Neuronal stem cell (in vitro differentiated cells): ENCODE measurements at regions not wholly inside any gene's neighbourhood (a gene's known extent, or its start where the extent isn't known, plus 50 kb on each side); places are given as distances from the start of the nearest gene placed in this dataset.

Source experiments
- DNase-seq: peaks from one replicate; pipeline ENCODE4 v3.0.0-alpha.2; 2013; ENCODE audit warnings: low spot score
- H2AFZ ChIP-seq: one replicate; pipeline ENCODE4 v1.6.1; 2013; ENCODE audit warnings: mild to moderate bottlenecking, low read length, inconsistent platforms
- H2AK5ac ChIP-seq: 2 replicates; pipeline ENCODE4 v1.6.1; 2013; ENCODE audit warnings: low read depth, mild to moderate bottlenecking, inconsistent platforms, low read length, moderate library complexity, mixed read lengths
- H2BK120ac ChIP-seq: 2 replicates; pipeline ENCODE4 v1.6.1; 2013; ENCODE audit warnings: low read depth, mild to moderate bottlenecking, inconsistent platforms, low read length, moderate library complexity, mixed read lengths
- H2BK12ac ChIP-seq: one replicate; pipeline ENCODE4 v1.6.1; 2013; ENCODE audit warnings: low read length, inconsistent platforms
- H2BK15ac ChIP-seq: 2 replicates; pipeline ENCODE4 v1.6.1; 2013; ENCODE audit warnings: mild to moderate bottlenecking, low read length, inconsistent platforms, mixed read lengths
- H2BK5ac ChIP-seq: one replicate; pipeline ENCODE4 v1.6.1; 2013; ENCODE audit warnings: inconsistent platforms, mild to moderate bottlenecking, low read length, moderate library complexity
- H3K14ac ChIP-seq: one replicate; pipeline ENCODE4 v1.6.1; 2013; ENCODE audit warnings: low read length, inconsistent platforms
- H3K18ac ChIP-seq: 2 replicates; pipeline ENCODE4 v1.6.1; 2013; ENCODE audit warnings: low read length, inconsistent platforms
- H3K23ac ChIP-seq: 2 replicates; pipeline ENCODE4 v1.6.1; 2013; ENCODE audit warnings: low read depth, mild to moderate bottlenecking, mixed read lengths, low read length, inconsistent platforms; ENCODE audit not compliant: poor library complexity
- H3K27ac ChIP-seq: replicated peaks from 3 replicates; pipeline ENCODE4 v1.5.1; 2013; ENCODE audit warnings: low read length, inconsistent platforms
- H3K27me3 ChIP-seq, 3 experiments: 2 replicates each; pipeline ENCODE4 v1.6.1; 2013; ENCODE audit warnings: low read length in 3 of 3, mild to moderate bottlenecking in 2 of 3, inconsistent platforms in 1 of 3, low read depth in 1 of 3, mixed read lengths in 1 of 3, moderate library complexity in 1 of 3; ENCODE audit not compliant: control insufficient read depth in 3 of 3, insufficient read depth in 3 of 3
- H3K36me3 ChIP-seq, 2 donors: replicated peaks in 1 of 2; 2 replicates each; pipeline ENCODE4 v1.6.1; 2013; ENCODE audit warnings: low read length in 2 of 2; ENCODE audit not compliant: control insufficient read depth in 2 of 2, insufficient read depth in 2 of 2
- H3K4ac ChIP-seq: 2 replicates; pipeline ENCODE4 v1.6.1; 2013; ENCODE audit warnings: inconsistent platforms, mild to moderate bottlenecking, low read length, moderate library complexity
- H3K4me1 ChIP-seq, 2 donors: 1 replicate in 1 of 2; 2 replicates in 1 of 2; pipeline ENCODE4 v1.6.1; 2013; ENCODE audit warnings: low read length in 2 of 2, low read depth in 1 of 2; ENCODE audit not compliant: control insufficient read depth in 2 of 2, insufficient read depth in 1 of 2
- H3K4me2 ChIP-seq: one replicate; pipeline ENCODE4 v1.6.1; 2013; ENCODE audit warnings: mild to moderate bottlenecking, low read length, inconsistent platforms; ENCODE audit not compliant: insufficient read depth, poor library complexity, severe bottlenecking
- H3K4me3 ChIP-seq, 2 donors: 2 replicates each; pipeline ENCODE4 v1.5.1; 2013; ENCODE audit warnings: low read length in 2 of 2, mild to moderate bottlenecking in 2 of 2, inconsistent platforms in 1 of 2, moderate library complexity in 1 of 2
- H3K79me1 ChIP-seq: one replicate; pipeline ENCODE4 v1.6.1; 2013; ENCODE audit warnings: low read depth, mild to moderate bottlenecking, inconsistent platforms, low read length, moderate library complexity
- H3K9ac ChIP-seq: one replicate; pipeline ENCODE4 v1.6.1; 2013; ENCODE audit warnings: mild to moderate bottlenecking, low read depth, low read length, inconsistent platforms; ENCODE audit not compliant: poor library complexity
- H3K9me3 ChIP-seq, 2 donors: replicated peaks in 1 of 2; 2 replicates each; pipeline versions ENCODE3 to v1.6.1; 2013; ENCODE audit warnings: low read length in 2 of 2, mild to moderate bottlenecking in 2 of 2, inconsistent platforms in 1 of 2, low read depth in 1 of 2, mixed read lengths in 1 of 2, moderate library complexity in 1 of 2; ENCODE audit not compliant: control insufficient read depth in 2 of 2, insufficient read depth in 1 of 2
- H4K8ac ChIP-seq: one replicate; pipeline ENCODE4 v1.6.1; 2013; ENCODE audit warnings: low read depth, mild to moderate bottlenecking, inconsistent platforms, low read length, moderate library complexity
- H4K91ac ChIP-seq: one replicate; pipeline ENCODE4 v1.6.1; 2013; ENCODE audit warnings: low read length, low read depth, mild to moderate bottlenecking, inconsistent platforms; ENCODE audit not compliant: poor library complexity
- WGBS, 2 donors: extraction: QIAGEN DNeasy Blood & Tissue Kit; methylation state at CpG; one replicate each; pipeline ENCODE4 v1.1.7; 2013; ENCODE audit warnings: missing lambda C conversion rate in 2 of 2, mixed read lengths in 1 of 2; ENCODE audit not compliant: insufficient read length in 2 of 2, insufficient replicate concordance in 1 of 2; ENCODE audit errors: extremely low coverage in 2 of 2; 5-methylcytosine and 5-hydroxymethylcytosine counted together

DNA sequence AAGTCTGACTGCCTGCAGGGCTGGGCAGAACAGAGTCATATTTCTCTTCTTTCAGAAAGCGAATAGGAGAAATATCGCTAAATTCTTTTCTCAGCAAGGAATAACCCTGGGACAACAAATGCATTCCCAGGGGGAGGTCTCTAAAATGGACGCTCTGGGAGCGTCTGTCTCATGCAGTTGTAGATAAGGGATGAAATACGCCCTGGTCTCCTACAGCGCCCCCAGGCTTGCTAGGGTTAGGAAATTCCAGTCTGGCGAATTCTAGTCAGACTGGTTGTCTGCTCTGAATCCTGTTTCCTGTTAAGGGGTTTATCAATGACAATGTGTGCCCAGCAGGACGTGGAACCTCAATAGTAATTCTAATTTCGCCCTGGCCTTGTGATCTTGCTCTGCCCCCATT lies 1214.1 kb downstream of the DIAPH3 start:
- DNase-seq = no peak
- H3K27ac ChIP-seq = no peak overlapping the region

DNA sequence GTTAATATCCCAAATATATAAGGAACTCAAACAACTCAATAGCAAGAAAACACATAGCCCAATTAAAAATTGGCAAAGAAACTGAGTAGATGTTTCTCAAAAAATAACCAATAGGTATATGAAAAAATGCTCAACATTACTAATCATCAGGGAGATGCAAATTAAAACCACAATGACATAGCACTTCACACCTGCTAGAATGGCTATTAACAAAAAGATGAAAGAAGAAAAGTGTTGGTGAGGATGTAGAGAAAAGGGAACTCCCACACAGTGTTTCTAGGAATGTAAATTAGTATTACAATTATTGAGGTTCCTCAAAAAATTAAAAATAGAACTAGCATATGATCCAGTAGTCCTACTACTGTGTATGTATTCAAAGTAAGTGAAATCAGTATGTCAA lies 1212.8 kb downstream of the DIAPH3 start:
- Histone ChIP-seq H2BK12ac (no peak overlapping the region), H3K4me3 (no peak overlapping the region), H3K36me3 (no peaks in the 10 kb centered on the region), H2BK120ac (no peak overlapping the region), H3K14ac (no peak overlapping the region), H3K79me1 (no peaks in the 10 kb centered on the region), H2AK5ac (no peak overlapping the region), H4K8ac (no peak overlapping the region), H4K91ac (no peak overlapping the region), H2BK5ac (no peak overlapping the region), H2AFZ (no peak overlapping the region), H3K4me1 (no peaks in the 10 kb centered on the region), H3K9me3 (peaks cover 1 to 4% of the 10 kb centered on the region in 2 donors), H3K4ac (no peak overlapping the region), H3K23ac (no peak overlapping the region), H3K4me2 (no peak overlapping the region), H3K9ac (no peak overlapping the region), H2BK15ac (no peak overlapping the region), H3K18ac (no peak overlapping the region), H3K27ac (no peak overlapping the region), H3K27me3 (no peaks in the 10 kb centered on the region)
- DNase-seq = no peak

More for the DNA sequence above, 1214.1 kb downstream of the DIAPH3 start:
- no peak overlapping the region for H3K9ac ChIP-seq
- no peak overlapping the region for H2BK15ac ChIP-seq
- H3K9me3 ChIP-seq = peaks cover 1 to 4% of the 10 kb centered on the region in 2 donors
- no peak overlapping the region for H2BK120ac ChIP-seq
- no peak overlapping the region for H3K14ac ChIP-seq
- no peak overlapping the region for H4K8ac ChIP-seq
- H3K36me3 ChIP-seq = no peaks in the 10 kb centered on the region
- H2BK12ac ChIP-seq = no peak overlapping the region
- no peaks in the 10 kb centered on the region for H3K4me1 ChIP-seq
- no peak overlapping the region for H3K4me3 ChIP-seq
- H2AFZ ChIP-seq = no peak overlapping the region
- no CpG with 5 or more reads among the region's 9 CpGs for WGBS, 2 donors
- H3K18ac ChIP-seq = no peak overlapping the region
- no peak overlapping the region for H3K4me2 ChIP-seq
- no peak overlapping the region for H2AK5ac ChIP-seq
- no peak overlapping the region for H2BK5ac ChIP-seq
- H3K23ac ChIP-seq = no peak overlapping the region
- no peak overlapping the region for H4K91ac ChIP-seq
- H3K27me3 ChIP-seq = no peaks in the 10 kb centered on the region
- no peak overlapping the region for H3K4ac ChIP-seq
- no peaks in the 10 kb centered on the region for H3K79me1 ChIP-seq

DNA sequence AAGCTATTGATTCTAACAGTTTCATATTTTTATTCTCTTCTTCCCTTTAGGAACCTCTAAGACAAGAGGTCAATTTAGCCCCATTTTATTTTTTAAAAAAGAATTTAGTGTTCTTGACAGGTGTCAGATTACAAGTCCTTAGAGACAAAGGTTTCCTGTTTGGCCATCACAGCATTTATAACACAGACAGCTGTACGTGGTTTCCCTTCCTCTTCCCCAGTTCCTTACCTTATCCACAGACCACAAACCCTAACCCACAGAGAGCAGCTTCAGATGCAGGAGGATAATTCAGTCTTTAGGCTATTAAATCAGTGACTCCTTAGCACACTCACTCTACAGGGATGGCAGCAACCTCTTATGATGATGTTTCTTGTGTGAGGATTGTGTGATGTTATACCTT lies 1210.1 kb downstream of the DIAPH3 start:
- Histone ChIP-seq H3K9ac (no peak overlapping the region), H3K4ac (no peak overlapping the region), H2AFZ (peak overlapping the region; percentile 51), H3K9me3 (peaks cover 0 to 1% of the 10 kb centered on the region in 2 donors), H3K4me2 (no peak overlapping the region), H3K23ac (no peak overlapping the region), H3K4me3 (no peak overlapping the region), H2BK120ac (no peak overlapping the region), H2BK15ac (no peak overlapping the region), H3K27me3 (no peaks in the 10 kb centered on the region), H4K91ac (no peak overlapping the region), H2BK5ac (no peak overlapping the region), H3K27ac (no peak overlapping the region), H3K4me1 (no peaks in the 10 kb centered on the region), H3K36me3 (no peaks in the 10 kb centered on the region), H3K14ac (no peak overlapping the region), H4K8ac (no peak overlapping the region), H3K79me1 (no peaks in the 10 kb centered on the region), H2AK5ac (no peak overlapping the region), H2BK12ac (no peak overlapping the region), H3K18ac (no peak overlapping the region)
- DNase-seq = no peak
- no CpG with 5 or more reads among the region's 1 CpG for WGBS, 2 donors

DNA sequence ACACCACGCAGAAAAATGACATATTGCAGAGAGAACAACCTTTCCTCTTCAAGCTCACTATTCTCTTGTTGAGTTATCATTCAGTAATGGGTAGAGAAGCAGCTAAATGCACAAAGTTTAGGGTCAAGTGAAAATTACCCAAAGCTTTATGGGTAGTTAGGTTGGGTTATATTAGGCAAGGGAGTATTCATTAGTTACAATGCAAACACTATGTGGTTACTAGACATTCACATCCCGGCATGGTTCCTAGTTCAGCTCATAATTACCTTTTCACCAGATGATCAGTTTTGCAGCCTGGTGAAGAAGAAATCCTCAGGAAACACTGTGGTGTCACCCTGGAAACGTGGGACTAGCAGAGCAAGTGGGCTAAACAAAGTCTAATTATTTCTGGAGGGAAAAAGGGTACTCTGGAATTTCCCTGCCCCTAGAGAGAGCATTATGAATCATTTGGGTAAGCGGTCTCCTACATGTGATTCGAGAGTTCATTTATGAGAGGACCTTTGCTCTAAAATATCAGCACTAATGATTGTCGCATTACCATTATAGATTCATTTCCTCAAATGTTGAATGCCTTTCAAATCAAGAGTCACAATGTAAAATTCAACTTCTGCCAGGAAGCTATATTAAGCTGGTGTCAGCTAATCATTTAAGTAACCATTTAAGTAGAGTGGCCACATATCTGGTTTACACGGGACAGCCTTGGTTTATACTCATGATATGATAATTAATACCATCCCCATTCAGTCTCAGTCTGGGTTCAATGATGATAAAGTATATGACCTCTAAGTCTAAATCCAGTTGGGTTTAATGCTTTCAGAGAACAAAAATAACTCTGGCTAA lies 1208.0 kb downstream of the DIAPH3 start:
- Histone ChIP-seq H3K27me3 (no peaks in the 10 kb centered on the region), H3K9me3 (no peaks in the 10 kb centered on the region), H2BK5ac (no peak overlapping the region), H3K4ac (no peak overlapping the region), H3K4me2 (no peak overlapping the region), H3K18ac (no peak overlapping the region), H3K36me3 (no peaks in the 10 kb centered on the region), H2BK15ac (no peak overlapping the region), H3K9ac (no peak overlapping the region), H2BK12ac (no peak overlapping the region), H2BK120ac (no peak overlapping the region), H4K91ac (no peak overlapping the region), H3K27ac (no peak overlapping the region), H3K4me3 (no peak overlapping the region), H4K8ac (no peak overlapping the region), H2AFZ (peak overlapping the region; percentile 32), H3K14ac (no peak overlapping the region), H2AK5ac (no peak overlapping the region), H3K79me1 (no peaks in the 10 kb centered on the region), H3K23ac (no peak overlapping the region), H3K4me1 (no peaks in the 10 kb centered on the region)
- no peak for DNase-seq
- no CpG with 5 or more reads among the region's 7 CpGs for WGBS, 2 donors
